GM12878 (cell line): ENCODE measurements at regions not wholly inside any gene's neighbourhood (a gene's known extent, or its start where the extent isn't known, plus 50 kb on each side); places are given as distances from the start of the nearest gene placed in this dataset.

Experiments used
- CTCF ChIP-seq, 3 experiments: IDR thresholded peaks in 2 of 3; conservative IDR thresholded peaks in 1 of 3; 2 replicates each; pipeline ENCODE4 v1.5.1; 2011; ENCODE audit warnings: low read depth in 3 of 3, low read length in 3 of 3, mild to moderate bottlenecking in 3 of 3, control low read depth in 2 of 3, moderate library complexity in 2 of 3, inconsistent platforms in 1 of 3, mixed read lengths in 1 of 3; ENCODE audit not compliant: control insufficient read depth in 2 of 3, insufficient read depth in 1 of 3; ENCODE audit errors: extremely low read depth in 1 of 3
- MEF2A ChIP-seq: IDR thresholded peaks from 2 replicates; pipeline ENCODE4 v1.6.1; 2011; ENCODE audit warnings: low read depth, mild to moderate bottlenecking, low read length, moderate library complexity; ENCODE audit not compliant: insufficient read depth
- POU2F2 ChIP-seq: IDR thresholded peaks from 3 replicates; pipeline ENCODE4 v1.6.1; 2011; ENCODE audit warnings: low read depth, mild to moderate bottlenecking, low read length, borderline replicate concordance
- SPI1 ChIP-seq: IDR thresholded peaks from 2 replicates; pipeline ENCODE4 v1.6.1; 2011; ENCODE audit warnings: low read depth, mild to moderate bottlenecking, low read length, moderate library complexity, borderline replicate concordance; ENCODE audit not compliant: insufficient read depth

GRCh38 chr11:45379162-45379863, 93.2 kb upstream of the SYT13 start:
- TF ChIP-seq MEF2A (no peak), CTCF (IDR thresholded peaks at IDR 0.05 in 2 of 3, conservative IDR thresholded peaks at IDR 0.05 in 1 of 3; ENCODE audit: control insufficient read depth in 2 of 3, extremely low read depth in 1 of 3, insufficient read depth in 1 of 3, low read depth in 3 of 3, low read length in 3 of 3) (no peak), POU2F2 (no peak), SPI1 (no peak)
